ENCODE measurements at regions not wholly inside any gene's neighbourhood (a gene's known extent, or its start where the extent isn't known, plus 50 kb on each side); places are given as distances from the start of the nearest gene placed in this dataset.

GRCh38 chr9:28014212-28014611 lies 440.9 kb upstream of the C9orf72 start:
- DNase-seq (ENCODE audit: low read depth), result no peak

GRCh38 chr9:28024676-28025075 lies 451.4 kb upstream of the C9orf72 start:
- DNase-seq (ENCODE audit: low read depth), result no peak

- DNase-seq (ENCODE audit: low read depth), result no peak
Observed at GRCh38 chr9:28025186-28025585, 451.9 kb upstream of the C9orf72 start.

- DNase-seq (ENCODE audit: low read depth), result no peak
Observed at GRCh38 chr9:28031521-28032267, 458.4 kb upstream of the C9orf72 start.

GRCh38 chr9:28032268-28032590 lies 458.9 kb upstream of the C9orf72 start:
- no peak for DNase-seq (ENCODE audit: low read depth)

GRCh38 chr9:28034242-28034641 lies 461.0 kb upstream of the C9orf72 start:
- no peak for DNase-seq (ENCODE audit: low read depth)

- no peak for DNase-seq (ENCODE audit: low read depth)
Observed at GRCh38 chr9:28037968-28038367, 464.7 kb upstream of the C9orf72 start.

GRCh38 chr9:28045051-28045450 lies 471.8 kb upstream of the C9orf72 start:
- DNase-seq (ENCODE audit: low read depth), result no peak

GRCh38 chr9:28050046-28050445 lies 476.8 kb upstream of the C9orf72 start:
- DNase-seq (ENCODE audit: low read depth), result no peak

GRCh38 chr9:28050941-28051340 lies 477.7 kb upstream of the C9orf72 start:
- DNase-seq (ENCODE audit: low read depth), result no peak

GRCh38 chr9:28051559-28052503 lies 478.6 kb upstream of the C9orf72 start:
- DNase-seq (ENCODE audit: low read depth), result no peak

GRCh38 chr9:28053096-28053777 lies 480.0 kb upstream of the C9orf72 start:
- DNase-seq (ENCODE audit: low read depth), result no peak

GRCh38 chr9:28056006-28056405 lies 482.7 kb upstream of the C9orf72 start:
- no peak for DNase-seq (ENCODE audit: low read depth)

- no peak for DNase-seq (ENCODE audit: low read depth)
Observed at GRCh38 chr9:28056466-28056865, 483.2 kb upstream of the C9orf72 start.

- no peak for DNase-seq (ENCODE audit: low read depth)
Observed at GRCh38 chr9:28059192-28059591, 485.9 kb upstream of the C9orf72 start.

- no peak for DNase-seq (ENCODE audit: low read depth)
Observed at GRCh38 chr9:28064241-28064815, 491.0 kb upstream of the C9orf72 start.

GRCh38 chr9:28073270-28073669 lies 500.0 kb upstream of the C9orf72 start:
- DNase-seq (ENCODE audit: low read depth), result no peak

GRCh38 chr9:28079677-28080076 lies 506.4 kb upstream of the C9orf72 start:
- no peak for DNase-seq (ENCODE audit: low read depth)

GRCh38 chr9:28082671-28083070 lies 509.4 kb upstream of the C9orf72 start:
- DNase-seq (ENCODE audit: low read depth), result no peak

- DNase-seq (ENCODE audit: low read depth), result no peak
Observed at GRCh38 chr9:28086881-28087280, 513.6 kb upstream of the C9orf72 start.

- DNase-seq (ENCODE audit: low read depth), result no peak
Observed at GRCh38 chr9:28092981-28093936, 520.0 kb upstream of the C9orf72 start.

Measured in Daoy (cell line).